GM12892 (cell line): ENCODE measurements at regions not wholly inside any gene's neighbourhood (a gene's known extent, or its start where the extent isn't known, plus 50 kb on each side); places are given as distances from the start of the nearest gene placed in this dataset.

Source experiments
- DNase-seq: peaks from one replicate; pipeline ENCODE4 v3.0.0; 2011; ENCODE audit not compliant: insufficient read length
- FAIRE-seq: peaks from 2 replicates; lab custom pipeline; 2011; peaks lifted over from hg19 to GRCh38; lab: Jason Lieb, UNC
- POLR2A ChIP-seq: IDR thresholded peaks from 2 replicates; pipeline ENCODE4 v1.6.1; 2011; ENCODE audit warnings: low read depth, low read length, control low read depth
- POLR2AphosphoS5 ChIP-seq: IDR thresholded peaks from 2 replicates; pipeline ENCODE4 v1.6.1; 2011; ENCODE audit warnings: low read depth, low read length, control low read depth
- TAF1 ChIP-seq: IDR thresholded peaks from 2 replicates; pipeline ENCODE4 v1.6.1; 2011; ENCODE audit warnings: low read depth, mild to moderate bottlenecking, control low read depth, low read length, borderline replicate concordance

DNA sequence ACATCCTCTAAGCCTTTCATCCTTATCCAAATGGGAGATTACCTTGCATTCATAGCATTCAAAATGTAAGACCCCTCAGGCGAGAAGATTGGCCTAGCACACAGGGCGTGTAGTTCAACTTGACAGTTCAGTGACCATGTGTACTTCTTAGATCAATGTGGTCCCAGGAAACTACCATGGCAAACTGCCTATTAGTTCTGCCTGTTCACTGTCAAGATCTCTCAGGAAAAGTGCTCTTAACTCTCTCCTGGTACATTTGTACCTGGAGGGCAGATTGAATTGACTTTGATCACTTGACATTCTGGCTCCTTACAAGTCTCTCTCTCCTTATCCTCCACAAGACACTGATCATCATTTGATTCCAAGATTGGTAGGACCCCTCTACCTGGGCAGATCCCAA is 122.4 kb downstream of the CDC7 start:
- FAIRE-seq (no peak), DNase-seq (no peak)
- TF ChIP-seq POLR2A (no peak), TAF1 (no peak), POLR2AphosphoS5 (no peak)

- no peak for TF ChIP-seq POLR2A
- TF ChIP-seq POLR2AphosphoS5: no peak
- no peak for TF ChIP-seq TAF1
- DNase-seq (no peak), FAIRE-seq (no peak)
These were observed 123.7 kb downstream of the CDC7 start for GRCh38 chr1:91624331-91624730.
